Vagina (tissue), 2 donors: ENCODE measurements at regions not wholly inside any gene's neighbourhood (a gene's known extent, or its start where the extent isn't known, plus 50 kb on each side); places are given as distances from the start of the nearest gene placed in this dataset.
"Not testable (repeated sequence)": the region's sequence is repeated elsewhere in the genome, so short reads cannot be mapped to it uniquely, and the experiment has no call there.

Experiments
- POLR2A ChIP-seq, 2 donors: fragments of 450-650 bp; IDR thresholded peaks; one replicate each; pipeline ENCODE4 v1.6.1; 2017; ENCODE audit warnings: antibody characterized with exemption in 2 of 2, mild to moderate bottlenecking in 2 of 2, moderate library complexity in 2 of 2
- TF ChIP-seq, protein P1 (sequence below), 3 experiments: fragments of 450-650 bp in 2 of 3; fragments of 200-600 bp in 1 of 3; sonication (generic) in 1 of 3; IDR thresholded peaks; one replicate each; pipeline ENCODE4 v1.5.1; 2017 to 2019; ENCODE audit warnings: antibody characterized with exemption in 3 of 3, mild to moderate bottlenecking in 2 of 3, moderate library complexity in 2 of 3

DNA sequence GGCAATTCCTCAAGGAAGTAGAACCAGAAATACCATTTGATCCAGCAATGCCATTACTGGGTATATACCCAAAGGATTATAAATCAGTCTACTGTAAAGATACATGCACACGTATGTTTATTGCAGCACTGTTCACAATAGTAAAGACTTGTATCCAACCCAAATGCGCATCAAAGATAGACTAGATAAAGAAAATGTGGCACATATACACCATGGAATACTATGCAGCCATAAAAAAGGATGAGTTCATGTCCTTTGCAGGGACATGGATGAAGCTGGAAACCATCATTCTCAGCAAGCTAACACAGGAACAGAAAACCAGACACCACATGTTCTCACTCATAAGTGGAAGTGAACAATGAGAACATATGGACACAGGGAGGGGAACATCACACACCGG lies 130.0 kb upstream of the HS3ST4 start:
- not testable (repeated sequence) for TF ChIP-seq POLR2A (IDR thresholded peaks at IDR 0.05)
- TF ChIP-seq, protein P1, sequence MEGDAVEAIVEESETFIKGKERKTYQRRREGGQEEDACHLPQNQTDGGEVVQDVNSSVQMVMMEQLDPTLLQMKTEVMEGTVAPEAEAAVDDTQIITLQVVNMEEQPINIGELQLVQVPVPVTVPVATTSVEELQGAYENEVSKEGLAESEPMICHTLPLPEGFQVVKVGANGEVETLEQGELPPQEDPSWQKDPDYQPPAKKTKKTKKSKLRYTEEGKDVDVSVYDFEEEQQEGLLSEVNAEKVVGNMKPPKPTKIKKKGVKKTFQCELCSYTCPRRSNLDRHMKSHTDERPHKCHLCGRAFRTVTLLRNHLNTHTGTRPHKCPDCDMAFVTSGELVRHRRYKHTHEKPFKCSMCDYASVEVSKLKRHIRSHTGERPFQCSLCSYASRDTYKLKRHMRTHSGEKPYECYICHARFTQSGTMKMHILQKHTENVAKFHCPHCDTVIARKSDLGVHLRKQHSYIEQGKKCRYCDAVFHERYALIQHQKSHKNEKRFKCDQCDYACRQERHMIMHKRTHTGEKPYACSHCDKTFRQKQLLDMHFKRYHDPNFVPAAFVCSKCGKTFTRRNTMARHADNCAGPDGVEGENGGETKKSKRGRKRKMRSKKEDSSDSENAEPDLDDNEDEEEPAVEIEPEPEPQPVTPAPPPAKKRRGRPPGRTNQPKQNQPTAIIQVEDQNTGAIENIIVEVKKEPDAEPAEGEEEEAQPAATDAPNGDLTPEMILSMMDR (IDR thresholded peaks at IDR 0.05), result not testable (repeated sequence)
